T-cell (primary cell): ENCODE measurements at regions not wholly inside any gene's neighbourhood (a gene's known extent, or its start where the extent isn't known, plus 50 kb on each side); places are given as distances from the start of the nearest gene placed in this dataset.

Experiments used
- ATAC-seq, 4 experiments: fragments of 200-7000 bp in 3 of 4; fragments of 150-1000 bp in 1 of 4; cut with Tn5 transposase; replicated peaks in 1 of 4; 1 replicate in 3 of 4; 2 replicates in 1 of 4; pipeline ENCODE4 v1.10.0; 2021; ENCODE audit warnings: moderate library complexity in 3 of 4, mild to moderate bottlenecking in 2 of 4, moderate number of reproducible peaks in 1 of 4
- CTCF ChIA-PET, 2 donors: fragments of 300-600 bp; sonication (Branson Sonifier 250); formaldehyde crosslinking; loops; one replicate each; lab custom pipeline; 2022; ENCODE audit warnings: antibody characterized with exemption in 2 of 2; lab: Charles Lee
- POLR2A ChIA-PET, 2 donors: fragments of 300-600 bp; sonication (Branson Sonifier 250); formaldehyde crosslinking; loops; one replicate each; lab custom pipeline; 2022; ENCODE audit warnings: antibody characterized with exemption in 2 of 2; lab: Charles Lee
- DNase-seq, 35 experiments: peaks; one replicate each; pipeline versions ENCODE4 v3.0.0 to v3.0.0-alpha.2; 2013 to 2023
- H3K27ac ChIP-seq: one replicate; pipeline ENCODE4 v1.5.1; 2013; ENCODE audit warnings: low read length
- H3K27me3 ChIP-seq, 2 experiments: replicated peaks in 1 of 2; 1 replicate in 1 of 2; 2 replicates in 1 of 2; pipeline versions ENCODE4 v1.6.1 to v1.7.0; 2013; ENCODE audit warnings: low read length in 1 of 2, mixed read lengths in 1 of 2; ENCODE audit not compliant: control insufficient read depth in 2 of 2, insufficient read depth in 2 of 2; ENCODE audit errors: extremely low read depth in 1 of 2
- H3K36me3 ChIP-seq, 2 donors: 1 replicate in 1 of 2; 2 replicates in 1 of 2; pipeline versions ENCODE4 v1.6.1 to v1.7.0; 2013; ENCODE audit warnings: low read length in 1 of 2; ENCODE audit not compliant: control insufficient read depth in 2 of 2, insufficient read depth in 1 of 2; ENCODE audit errors: extremely low read depth in 1 of 2
- H3K4me1 ChIP-seq, 2 experiments: 1 replicate in 1 of 2; 2 replicates in 1 of 2; pipeline versions ENCODE4 v1.6.1 to v1.7.0; 2013; ENCODE audit warnings: low read length in 2 of 2, mixed read lengths in 1 of 2; ENCODE audit not compliant: insufficient read depth in 2 of 2, control insufficient read depth in 1 of 2; ENCODE audit errors: extremely low read depth in 1 of 2
- H3K4me3 ChIP-seq, 2 donors: 1 replicate in 1 of 2; 2 replicates in 1 of 2; pipeline versions ENCODE4 v1.5.1 to v1.7.0; 2013; ENCODE audit warnings: mild to moderate bottlenecking in 2 of 2, low read length in 1 of 2, moderate library complexity in 1 of 2; ENCODE audit not compliant: control insufficient read depth in 1 of 2; ENCODE audit errors: extremely low read depth in 1 of 2
- H3K9me3 ChIP-seq: 2 replicates; pipeline ENCODE4 v1.7.0; 2013
- H3K27ac Mint-ChIP-seq, 2 donors: one replicate each; pipeline ENCODE4 v1.8.0; 2020 to 2021; ENCODE audit warnings: mild to moderate bottlenecking in 2 of 2, mixed read lengths in 2 of 2
- H3K27me3 Mint-ChIP-seq, 2 donors: one replicate each; pipeline ENCODE4 v1.8.0; 2021 to 2022; ENCODE audit warnings: mixed read lengths in 2 of 2
- H3K36me3 Mint-ChIP-seq: one replicate; pipeline ENCODE4 v1.8.0; 2021; ENCODE audit warnings: mixed read lengths
- H3K4me1 Mint-ChIP-seq, 3 donors: one replicate each; pipeline ENCODE4 v1.8.0; 2020 to 2022; ENCODE audit warnings: mixed read lengths in 3 of 3, mild to moderate bottlenecking in 1 of 3
- H3K4me3 Mint-ChIP-seq, 3 donors: one replicate each; pipeline ENCODE4 v1.8.0; 2020 to 2022; ENCODE audit warnings: mild to moderate bottlenecking in 3 of 3, mixed read lengths in 3 of 3, moderate library complexity in 3 of 3
- H3K9me3 Mint-ChIP-seq, 3 donors: one replicate each; pipeline ENCODE4 v1.8.0; 2020 to 2022; ENCODE audit warnings: mixed read lengths in 3 of 3
- WGBS: methylation state at CpG from one replicate; pipeline ENCODE4 v1.1.5; 2013; ENCODE audit warnings: missing lambda C conversion rate; ENCODE audit not compliant: insufficient coverage; 5-methylcytosine and 5-hydroxymethylcytosine counted together

- POLR2A ChIA-PET, result no interaction called here
- 27% methylated on average over 2 of the region's 3 CpGs for WGBS
These were observed 137.0 kb upstream of the SOX9 start for GRCh38 chr17:71983828-71984227.

DNA sequence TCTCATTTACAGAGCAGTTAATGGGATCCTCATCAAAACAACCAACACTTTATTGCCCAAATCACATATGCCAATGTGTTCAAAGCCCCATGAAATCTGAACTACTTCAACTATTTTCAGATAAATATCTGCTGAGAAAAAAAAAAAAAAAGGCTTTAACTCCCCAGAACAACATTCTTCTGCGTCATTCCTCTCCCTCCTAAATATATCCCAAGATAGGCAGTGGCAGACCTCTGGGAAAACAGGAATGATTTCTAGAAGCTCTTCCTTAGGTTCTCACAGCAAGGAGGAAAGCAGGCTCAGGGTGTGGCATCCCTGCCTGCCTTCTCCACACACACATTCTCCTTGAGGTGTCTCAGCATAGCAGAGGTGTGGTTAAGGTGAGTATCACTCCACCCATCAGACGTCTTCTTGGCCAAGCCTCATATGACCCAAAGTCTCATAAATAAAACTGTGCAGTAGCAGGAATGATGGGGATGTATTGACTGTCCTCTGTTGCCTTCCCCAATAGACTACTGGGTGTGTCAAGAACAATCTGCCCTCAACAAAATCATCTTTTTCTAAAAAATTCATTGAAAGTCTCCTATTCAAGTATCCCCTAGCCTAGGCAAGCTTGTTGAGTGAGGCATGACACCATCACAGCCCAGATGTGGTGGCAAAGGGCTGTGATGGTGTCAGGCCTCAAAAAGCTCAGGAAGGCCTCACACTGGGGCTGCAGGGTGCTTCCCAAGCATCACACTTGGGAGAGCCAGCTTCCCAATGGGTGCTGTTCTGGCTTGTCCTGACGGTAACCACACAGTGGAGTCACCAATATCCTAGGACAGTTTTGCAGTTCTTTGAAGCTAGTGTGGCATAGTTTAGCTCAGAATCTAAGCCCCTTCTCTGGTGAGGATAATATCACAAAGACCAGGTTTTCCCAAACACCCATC lies 135.4 kb upstream of the SOX9 start:
- Histone ChIP-seq H3K4me1 (no peaks in the 10 kb centered on the region), H3K27ac (no peak overlapping the region), H3K36me3 (no peaks in the 10 kb centered on the region), H3K27me3 (no peaks in the 10 kb centered on the region), H3K4me3 (no peak overlapping the region), H3K9me3 (no peaks in the 10 kb centered on the region)
- Mint-ChIP-seq H3K27me3 (no peaks in the 10 kb centered on the region), H3K36me3 (no peaks in the 10 kb centered on the region), H3K9me3 (peaks cover 0 to 9% (median 7%) of the 10 kb centered on the region in 3 donors), H3K4me1 (no peaks in the 10 kb centered on the region), H3K27ac (no peak overlapping the region), H3K4me3 (no peak overlapping the region)
- no peak for ATAC-seq
- no CpG with 5 or more reads among the region's 3 CpGs for WGBS
- ChIA-PET POLR2A (no interaction called here), CTCF (no interaction called here)
- DNase-seq, result no peak

More at GRCh38 chr17:71983828-71984227, 137.0 kb upstream of the SOX9 start:
- H3K27me3 Mint-ChIP-seq, result no peaks in the 10 kb centered on the region
- H3K9me3 Mint-ChIP-seq, result peaks cover 0 to 7% (median 4%) of the 10 kb centered on the region in 3 donors
- no peaks in the 10 kb centered on the region for H3K4me1 Mint-ChIP-seq
- H3K27ac Mint-ChIP-seq, result no peak overlapping the region
- no peak for ATAC-seq
- Histone ChIP-seq H3K27me3 (no peaks in the 10 kb centered on the region), H3K27ac (no peak overlapping the region), H3K4me1 (no peaks in the 10 kb centered on the region), H3K36me3 (no peaks in the 10 kb centered on the region), H3K4me3 (no peak overlapping the region), H3K9me3 (no peaks in the 10 kb centered on the region)
- no peak for DNase-seq
- no peak overlapping the region for H3K4me3 Mint-ChIP-seq
- no peaks in the 10 kb centered on the region for H3K36me3 Mint-ChIP-seq
- CTCF ChIA-PET, result no interaction called here

DNA sequence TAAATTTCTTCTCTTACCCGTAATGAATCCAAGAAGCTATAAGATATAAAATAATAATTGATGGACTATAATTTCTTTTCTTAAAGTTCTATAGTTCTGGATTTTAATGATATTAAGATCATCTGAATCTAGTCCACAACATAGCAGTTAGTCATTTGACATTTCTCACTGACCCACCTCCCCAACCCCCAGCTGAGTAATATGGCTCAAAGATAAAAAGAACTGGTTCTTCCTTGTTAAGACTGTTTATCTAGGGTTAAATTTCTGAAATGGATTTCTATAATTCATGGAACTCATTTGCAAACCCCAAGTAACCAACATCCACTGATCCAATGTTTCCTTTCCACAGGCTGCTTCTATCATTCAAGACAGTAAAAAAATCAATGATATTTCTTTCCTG lies 133.9 kb upstream of the SOX9 start:
- WGBS, result no CpG with 5 or more reads among the region's 1 CpG
- ATAC-seq (no peak), DNase-seq (no peak)
- Histone ChIP-seq H3K4me3 (no peak overlapping the region), H3K27me3 (no peaks in the 10 kb centered on the region), H3K36me3 (no peaks in the 10 kb centered on the region), H3K9me3 (no peaks in the 10 kb centered on the region), H3K4me1 (no peaks in the 10 kb centered on the region), H3K27ac (no peak overlapping the region)
- Mint-ChIP-seq H3K4me1 (no peaks in the 10 kb centered on the region), H3K27me3 (no peaks in the 10 kb centered on the region), H3K36me3 (no peaks in the 10 kb centered on the region), H3K4me3 (no peak overlapping the region), H3K9me3 (peaks cover 0 to 5% (median 3%) of the 10 kb centered on the region in 3 donors), H3K27ac (no peak overlapping the region)
- ChIA-PET POLR2A (no interaction called here), CTCF (no interaction called here)

GRCh38 chr17:71987634-71988033 lies 133.2 kb upstream of the SOX9 start:
- H3K4me3 ChIP-seq, result no peak overlapping the region
- ChIA-PET CTCF (no interaction called here), POLR2A (no interaction called here)
- DNase-seq (no peak), ATAC-seq (no peak)
- no peaks in the 10 kb centered on the region for H3K36me3 ChIP-seq
- Mint-ChIP-seq H3K36me3 (no peaks in the 10 kb centered on the region), H3K4me1 (no peaks in the 10 kb centered on the region), H3K9me3 (peaks cover 0 to 5% (median 3%) of the 10 kb centered on the region in 3 donors), H3K4me3 (no peak overlapping the region), H3K27me3 (no peaks in the 10 kb centered on the region), H3K27ac (no peak overlapping the region)
- peaks cover 0 to under 1% of the 10 kb centered on the region in 2 experiments for H3K27me3 ChIP-seq
- no peaks in the 10 kb centered on the region for H3K4me1 ChIP-seq
- H3K9me3 ChIP-seq, result no peaks in the 10 kb centered on the region
- H3K27ac ChIP-seq, result no peak overlapping the region
- WGBS, result 0% methylated on average over 2 of the region's 3 CpGs

DNA sequence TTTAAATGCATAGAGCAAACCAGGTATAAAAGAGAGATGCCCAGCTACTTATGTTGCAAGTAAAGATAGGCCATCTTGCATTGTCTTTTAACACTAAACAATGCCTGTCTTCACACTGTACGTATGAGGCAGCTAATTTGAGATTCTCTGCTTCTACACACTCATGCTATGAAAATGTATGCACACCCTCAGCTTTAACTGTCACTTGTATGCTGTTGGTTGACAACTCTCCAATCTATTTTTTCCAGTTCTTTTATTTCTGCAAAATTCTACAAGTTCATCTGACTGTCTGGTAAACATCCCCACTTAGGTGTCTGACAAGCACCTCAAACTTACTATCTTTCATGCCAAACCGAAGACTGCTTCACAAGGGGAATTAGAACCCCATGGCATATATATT lies 131.7 kb upstream of the SOX9 start:
- no peaks in the 10 kb centered on the region for H3K4me1 ChIP-seq
- Mint-ChIP-seq H3K36me3 (no peaks in the 10 kb centered on the region), H3K27me3 (no peaks in the 10 kb centered on the region), H3K4me3 (no peak overlapping the region), H3K4me1 (no peaks in the 10 kb centered on the region), H3K27ac (no peak overlapping the region), H3K9me3 (peaks cover 0 to 5% (median 3%) of the 10 kb centered on the region in 3 donors)
- H3K27me3 ChIP-seq, result peaks cover 0 to 8% of the 10 kb centered on the region in 2 experiments
- WGBS, result no CpG with 5 or more reads among the region's 2 CpGs
- no peak overlapping the region for H3K4me3 ChIP-seq
- no peak for DNase-seq
- no peaks in the 10 kb centered on the region for H3K9me3 ChIP-seq
- ChIA-PET POLR2A (no interaction called here), CTCF (no interaction called here)
- no peak for ATAC-seq
- no peaks in the 10 kb centered on the region for H3K36me3 ChIP-seq
- H3K27ac ChIP-seq, result no peak overlapping the region

GRCh38 chr17:71993363-71993762 lies 127.5 kb upstream of the SOX9 start:
- no peak overlapping the region for H3K4me3 ChIP-seq
- peaks cover 0 to 14% (median 0%) of the 10 kb centered on the region in 3 donors for H3K9me3 Mint-ChIP-seq
- H3K27me3 ChIP-seq, result peaks cover 0 to 8% of the 10 kb centered on the region in 2 experiments
- no peak overlapping the region for H3K27ac ChIP-seq
- CTCF ChIA-PET, result no interaction called here
- POLR2A ChIA-PET, result no interaction called here
- no peaks in the 10 kb centered on the region for H3K27me3 Mint-ChIP-seq
- 87% methylated on average over 7 of the region's 8 CpGs for WGBS
- no peak for ATAC-seq
- no peaks in the 10 kb centered on the region for H3K9me3 ChIP-seq
- no peaks in the 10 kb centered on the region for H3K36me3 ChIP-seq
- no peaks in the 10 kb centered on the region for H3K4me1 Mint-ChIP-seq
- H3K4me3 Mint-ChIP-seq, result no peak overlapping the region
- no peak overlapping the region for H3K27ac Mint-ChIP-seq
- no peaks in the 10 kb centered on the region for H3K4me1 ChIP-seq
- no peak for DNase-seq
- no peaks in the 10 kb centered on the region for H3K36me3 Mint-ChIP-seq
